Calu3 (cell line): ENCODE measurements at regions not wholly inside any gene's neighbourhood (a gene's known extent, or its start where the extent isn't known, plus 50 kb on each side); places are given as distances from the start of the nearest gene placed in this dataset.
A peak's percentile ranks its signal among the peaks of the same experiment; 100 is the strongest.
"Not testable (repeated sequence)": the region's sequence is repeated elsewhere in the genome, so short reads cannot be mapped to it uniquely, and the experiment has no call there.

ENCODE experiments used
- BruUV-seq: library from RNA; stranded (reverse); fragments of 400-500 nt; replicated peaks from 2 replicates; lab custom pipeline; 2021; lab: Mats Ljungman, UMichigan
- CTCF ChIA-PET: fragments of 300-600 bp; sonication (Branson Sonifier 250); formaldehyde crosslinking; loops from one replicate; lab custom pipeline; 2022; ENCODE audit warnings: antibody characterized with exemption; lab: Charles Lee
- DNase-seq: peaks from one replicate; pipeline ENCODE4 v3.0.0; 2022
- H3K27ac Mint-ChIP-seq: one replicate; pipeline ENCODE4 v1.8.0; 2022; ENCODE audit warnings: mixed read lengths; ENCODE audit not compliant: unreplicated experiment
- H3K27me3 Mint-ChIP-seq: one replicate; pipeline ENCODE4 v1.8.0; 2022; ENCODE audit warnings: mixed read lengths; ENCODE audit not compliant: unreplicated experiment
- H3K36me3 Mint-ChIP-seq: one replicate; pipeline ENCODE4 v1.8.0; 2022; ENCODE audit warnings: mild to moderate bottlenecking, moderate library complexity, mixed read lengths; ENCODE audit not compliant: insufficient read depth, unreplicated experiment
- H3K4me1 Mint-ChIP-seq: one replicate; pipeline ENCODE4 v1.8.0; 2022; ENCODE audit warnings: mild to moderate bottlenecking, low read depth, mixed read lengths; ENCODE audit not compliant: unreplicated experiment
- H3K4me3 Mint-ChIP-seq: one replicate; pipeline ENCODE4 v1.8.0; 2022; ENCODE audit warnings: mild to moderate bottlenecking, low read depth, moderate library complexity, mixed read lengths; ENCODE audit not compliant: unreplicated experiment
- H3K9me3 Mint-ChIP-seq: one replicate; pipeline ENCODE4 v1.8.0; 2022; ENCODE audit warnings: low read depth, mixed read lengths; ENCODE audit not compliant: unreplicated experiment
- intact Hi-C: fragments of 100-400 bp; cut with micrococcal nuclease; formaldehyde crosslinking; loops from one replicate; pipeline ENCODE4 v1.10.0; 2022; ENCODE audit not compliant: unreplicated experiment
- TF ChIP-seq, protein P1 (sequence below): fragments of 200-600 bp; IDR thresholded peaks from one replicate; pipeline ENCODE4 v1.8.0; 2022; ENCODE audit warnings: antibody characterized with exemption; ENCODE audit not compliant: unreplicated experiment

DNA sequence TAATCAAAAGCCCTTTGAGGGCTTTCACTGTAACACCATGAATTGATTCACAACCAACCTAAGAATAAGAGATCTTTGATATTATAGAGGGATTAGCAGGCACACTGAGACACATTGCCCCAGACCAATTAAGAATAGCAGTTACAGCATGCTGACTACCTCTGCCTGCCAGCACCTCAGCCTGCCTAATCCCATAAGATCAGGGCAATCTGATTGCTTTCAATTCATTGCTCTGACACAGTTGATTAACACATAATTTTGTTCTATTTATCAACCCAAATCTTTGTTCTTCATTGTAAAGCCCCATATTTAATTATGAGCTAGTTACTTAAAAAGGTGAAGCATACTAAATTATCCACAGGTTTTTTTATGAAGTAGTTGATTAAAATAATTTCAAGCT is 548.8 kb upstream of the ZP4 start:
- CTCF ChIA-PET, result no interaction called here
- no TSS peak for BruUV-seq
- H3K4me1 Mint-ChIP-seq, result peaks cover 8% of the 10 kb centered on the region
- intact Hi-C loops, result no loop called here
- TF ChIP-seq, protein P1, sequence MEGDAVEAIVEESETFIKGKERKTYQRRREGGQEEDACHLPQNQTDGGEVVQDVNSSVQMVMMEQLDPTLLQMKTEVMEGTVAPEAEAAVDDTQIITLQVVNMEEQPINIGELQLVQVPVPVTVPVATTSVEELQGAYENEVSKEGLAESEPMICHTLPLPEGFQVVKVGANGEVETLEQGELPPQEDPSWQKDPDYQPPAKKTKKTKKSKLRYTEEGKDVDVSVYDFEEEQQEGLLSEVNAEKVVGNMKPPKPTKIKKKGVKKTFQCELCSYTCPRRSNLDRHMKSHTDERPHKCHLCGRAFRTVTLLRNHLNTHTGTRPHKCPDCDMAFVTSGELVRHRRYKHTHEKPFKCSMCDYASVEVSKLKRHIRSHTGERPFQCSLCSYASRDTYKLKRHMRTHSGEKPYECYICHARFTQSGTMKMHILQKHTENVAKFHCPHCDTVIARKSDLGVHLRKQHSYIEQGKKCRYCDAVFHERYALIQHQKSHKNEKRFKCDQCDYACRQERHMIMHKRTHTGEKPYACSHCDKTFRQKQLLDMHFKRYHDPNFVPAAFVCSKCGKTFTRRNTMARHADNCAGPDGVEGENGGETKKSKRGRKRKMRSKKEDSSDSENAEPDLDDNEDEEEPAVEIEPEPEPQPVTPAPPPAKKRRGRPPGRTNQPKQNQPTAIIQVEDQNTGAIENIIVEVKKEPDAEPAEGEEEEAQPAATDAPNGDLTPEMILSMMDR, result no peak
- H3K27me3 Mint-ChIP-seq, result no peaks in the 10 kb centered on the region
- H3K27ac Mint-ChIP-seq, result no peak overlapping the region
- H3K4me3 Mint-ChIP-seq, result no peak overlapping the region
- peaks cover 3% of the 10 kb centered on the region for H3K9me3 Mint-ChIP-seq
- DNase-seq, result no peak
- no peaks in the 10 kb centered on the region for H3K36me3 Mint-ChIP-seq

DNA sequence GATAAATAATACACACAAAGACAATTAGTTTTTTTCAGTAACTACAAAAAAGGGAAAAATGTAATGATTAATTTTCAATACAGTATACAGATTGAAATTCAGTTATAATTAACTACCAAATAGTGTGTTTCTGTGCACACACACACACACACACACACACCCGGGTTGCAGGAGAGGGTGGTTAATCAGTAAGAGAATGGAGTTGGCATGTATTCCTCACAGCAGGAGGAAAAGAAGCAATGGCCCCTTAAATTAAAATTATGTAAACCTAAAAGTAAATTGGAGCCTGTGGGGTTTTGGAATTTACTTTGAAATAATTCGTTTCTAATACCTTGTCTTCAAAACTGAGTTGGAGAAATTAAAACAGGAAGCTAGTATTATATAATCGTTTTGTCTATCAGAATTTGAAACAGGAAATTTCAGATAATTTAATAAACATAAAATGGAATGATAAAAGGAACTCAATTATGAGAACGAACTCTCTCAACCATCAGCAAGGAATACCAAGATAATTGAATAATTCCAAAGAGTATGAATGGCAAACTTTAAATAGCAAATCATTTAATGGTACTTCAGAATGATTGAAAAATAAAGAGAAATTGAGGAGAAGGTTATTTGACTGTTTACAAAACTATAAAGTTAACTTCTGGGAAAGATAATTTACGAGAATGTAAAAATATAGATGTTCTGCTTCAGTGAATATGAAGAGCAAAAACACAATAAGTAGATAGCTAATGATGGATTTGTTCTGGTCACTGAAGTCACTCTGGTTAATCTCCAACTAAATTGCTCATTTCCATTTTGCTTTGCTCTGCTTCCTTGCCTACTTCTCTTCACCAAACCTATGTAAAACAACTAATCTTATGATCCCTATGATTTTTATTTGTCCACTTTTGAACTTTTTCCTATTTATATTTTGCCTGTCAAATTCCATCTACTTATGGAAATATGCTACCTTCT is 547.9 kb upstream of the ZP4 start:
- H3K4me3 Mint-ChIP-seq, result no peak overlapping the region
- intact Hi-C loops, result no loop called here
- peaks cover 3% of the 10 kb centered on the region for H3K9me3 Mint-ChIP-seq
- H3K4me1 Mint-ChIP-seq, result peaks cover 8% of the 10 kb centered on the region
- DNase-seq, result peak; percentile 13
- H3K27ac Mint-ChIP-seq, result no peak overlapping the region
- TF ChIP-seq, protein P1, result no peak
- CTCF ChIA-PET, result interaction anchor here (0.7 kb wide), 1 partner anchor 268 kb away, joined by 3 read pairs; no protein-coding TSS in a partner anchor
- no TSS peak for BruUV-seq
- no peaks in the 10 kb centered on the region for H3K36me3 Mint-ChIP-seq
- no peaks in the 10 kb centered on the region for H3K27me3 Mint-ChIP-seq

DNA sequence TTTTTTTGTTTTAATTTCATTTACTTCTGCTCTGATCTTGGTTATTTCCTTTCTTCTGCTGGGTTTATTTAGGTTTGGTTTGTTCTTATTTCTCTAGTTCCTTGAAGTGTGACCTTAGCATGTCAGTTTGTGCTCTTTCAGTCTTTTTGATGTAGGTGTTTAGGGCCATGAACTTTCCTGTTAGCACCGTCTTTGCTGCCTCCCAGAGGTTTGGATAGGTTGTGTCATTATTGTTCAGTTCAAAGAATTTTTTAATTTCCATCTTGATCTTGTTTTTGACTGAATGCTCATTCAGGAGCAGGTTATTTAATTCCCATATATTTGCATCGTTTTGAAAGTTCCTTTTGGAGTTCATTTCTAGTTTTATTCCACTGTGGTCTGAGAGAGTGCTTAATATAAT is 539.0 kb upstream of the ZP4 start:
- peak; percentile 11 for DNase-seq
- H3K36me3 Mint-ChIP-seq, CTCF ChIA-PET, H3K27me3 Mint-ChIP-seq, BruUV-seq, H3K27ac Mint-ChIP-seq, H3K4me1 Mint-ChIP-seq, H3K4me3 Mint-ChIP-seq, H3K9me3 Mint-ChIP-seq: not testable (repeated sequence)
- intact Hi-C loops, result loop anchor here (1.0 to 2.0 kb wide), 3 partner anchors 177 to 578 kb away; no protein-coding TSS in a partner anchor

DNA sequence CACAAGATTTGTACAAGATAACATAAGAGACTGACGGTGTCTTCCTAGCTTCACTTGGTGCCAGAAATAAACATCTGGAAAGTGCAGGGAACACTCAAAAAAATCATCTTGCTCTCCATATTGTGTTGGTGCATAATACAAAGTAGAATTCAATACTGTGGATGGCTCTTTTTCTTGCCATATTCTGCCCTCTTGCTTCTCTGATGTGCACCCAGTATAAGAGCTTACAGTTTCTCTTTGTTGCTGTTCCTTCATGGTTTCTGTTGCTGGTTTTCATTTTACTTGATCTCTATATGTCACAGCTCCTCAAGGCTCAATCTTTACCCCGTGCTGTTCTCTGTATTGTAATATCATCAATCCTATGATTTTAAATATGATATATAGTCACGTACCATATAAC is 528.5 kb upstream of the ZP4 start:
- Mint-ChIP-seq H3K27ac (no peak overlapping the region), H3K27me3 (no peaks in the 10 kb centered on the region), H3K4me1 (no peaks in the 10 kb centered on the region), H3K9me3 (no peaks in the 10 kb centered on the region), H3K36me3 (no peaks in the 10 kb centered on the region), H3K4me3 (no peak overlapping the region)
- TF ChIP-seq, protein P1, result no peak
- intact Hi-C loops, result no loop called here
- DNase-seq, result no peak
- CTCF ChIA-PET, result no interaction called here
- no TSS peak for BruUV-seq

DNA sequence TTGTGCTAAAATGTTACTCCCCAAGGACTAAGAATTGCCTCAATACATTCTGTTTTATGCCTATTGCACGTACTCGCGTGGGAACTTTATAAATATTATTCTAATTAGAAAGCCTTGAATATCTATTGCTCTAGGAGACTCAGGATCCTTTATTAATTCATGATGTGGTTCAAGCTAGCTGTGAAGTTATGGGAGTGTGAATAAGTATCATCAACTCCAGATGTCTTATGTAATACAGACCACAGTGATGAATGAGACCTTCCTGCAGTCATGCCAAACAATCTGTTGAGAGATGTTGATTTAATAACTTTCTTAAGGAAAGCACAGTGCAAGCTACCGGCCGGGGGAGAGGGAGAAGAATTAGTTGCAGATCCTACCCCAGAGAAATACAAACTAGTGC is 519.2 kb upstream of the ZP4 start:
- intact Hi-C loops, result loop anchor here (10.0 kb wide), 1 partner anchor 345 kb away; no protein-coding TSS in a partner anchor
- Mint-ChIP-seq H3K27me3 (no peaks in the 10 kb centered on the region), H3K9me3 (peaks cover 5% of the 10 kb centered on the region), H3K27ac (no peak overlapping the region), H3K4me1 (peaks cover 8% of the 10 kb centered on the region), H3K36me3 (no peaks in the 10 kb centered on the region), H3K4me3 (no peak overlapping the region)
- CTCF ChIA-PET, result no interaction called here
- DNase-seq, result no peak
- BruUV-seq, result no TSS peak
- TF ChIP-seq, protein P1, result no peak
